ENCODE measurements at regions not wholly inside any gene's neighbourhood (a gene's known extent, or its start where the extent isn't known, plus 50 kb on each side); places are given as distances from the start of the nearest gene placed in this dataset.

DNA sequence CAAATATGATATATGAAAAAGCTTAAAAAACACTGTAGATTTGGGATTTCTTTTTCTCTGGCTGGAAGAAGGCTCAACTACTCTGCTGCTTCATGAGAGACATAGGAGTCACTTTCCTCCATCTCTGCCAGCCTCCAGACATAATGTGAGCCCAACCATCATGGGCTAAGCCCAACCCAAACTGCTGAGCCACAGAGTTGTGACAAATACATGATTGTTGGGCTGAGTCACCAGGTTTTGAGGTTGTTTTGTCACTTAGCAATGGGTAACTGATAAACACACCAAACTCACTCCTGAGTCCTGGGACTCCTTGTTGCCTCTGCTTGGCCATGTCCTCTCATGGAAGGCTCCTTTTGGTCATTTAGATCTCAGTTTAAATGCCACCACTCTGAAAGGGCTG is 381.8 kb upstream of the FZD8 start:
- H3K4me1 ChIP-seq = no peaks in the 10 kb centered on the region
- no peaks in the 10 kb centered on the region for H3K27me3 ChIP-seq
- DNase-seq = peak in 1 of 2 donors; percentile 31
- no peak overlapping the region for H3K27ac ChIP-seq
- no peak for TF ChIP-seq EP300 (IDR thresholded peaks at IDR 0.05)
- TF ChIP-seq POLR2AphosphoS5 (IDR thresholded peaks at IDR 0.05) = no peak
- TF ChIP-seq CTCF (IDR thresholded peaks at IDR 0.05) = no peak
- no peak for TF ChIP-seq POLR2A (IDR thresholded peaks at IDR 0.05)
- H3K4me3 ChIP-seq = no peak overlapping the region
- intact Hi-C loops (cut with DNase I; ENCODE audit: low total_unique reads) = no loop called here
- no peaks in the 10 kb centered on the region for H3K9me3 ChIP-seq
- H3K36me3 ChIP-seq = no peaks in the 10 kb centered on the region

- intact Hi-C loops (cut with DNase I; ENCODE audit: low total_unique reads) = no loop called here
These were observed 379.0 kb upstream of the FZD8 start for GRCh38 chr10:36021096-36021495.

DNA sequence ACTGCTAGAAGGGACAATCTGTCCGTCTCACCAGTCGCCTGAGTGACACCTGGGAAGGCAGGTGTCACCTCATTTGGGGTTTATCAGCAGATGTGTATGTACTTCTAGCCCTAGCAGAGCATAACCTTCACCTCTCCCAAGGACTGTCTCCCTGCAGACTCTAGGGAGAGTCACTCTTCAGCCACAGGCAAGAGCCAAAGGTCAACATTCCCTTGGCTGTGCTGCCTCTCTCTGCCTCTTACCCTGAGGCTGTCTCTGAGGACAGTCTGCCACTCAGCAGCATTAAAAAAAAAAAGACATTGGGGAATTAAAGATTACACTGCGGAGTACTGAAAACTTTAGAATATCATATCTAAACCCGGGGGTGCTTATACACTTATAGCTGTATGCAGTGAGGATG is 377.7 kb upstream of the FZD8 start:
- Histone ChIP-seq H3K27ac (no peak overlapping the region), H3K4me3 (no peak overlapping the region), H3K27me3 (no peaks in the 10 kb centered on the region), H3K36me3 (no peaks in the 10 kb centered on the region), H3K4me1 (no peaks in the 10 kb centered on the region), H3K9me3 (no peaks in the 10 kb centered on the region)
- intact Hi-C loops (cut with DNase I; ENCODE audit: low total_unique reads) = no loop called here
- TF ChIP-seq POLR2A (IDR thresholded peaks at IDR 0.05) (no peak), POLR2AphosphoS5 (IDR thresholded peaks at IDR 0.05) (no peak), EP300 (IDR thresholded peaks at IDR 0.05) (no peak), CTCF (IDR thresholded peaks at IDR 0.05) (no peak)
- no peak for DNase-seq
- WGBS, 5 donors = 85 to 97% (median 90%) methylated on average over 4 of the region's 4 CpGs

More at GRCh38 chr10:36021096-36021495, 379.0 kb upstream of the FZD8 start:
- no peaks in the 10 kb centered on the region for H3K9me3 ChIP-seq
- TF ChIP-seq POLR2A (IDR thresholded peaks at IDR 0.05) = no peak
- no peak for TF ChIP-seq POLR2AphosphoS5 (IDR thresholded peaks at IDR 0.05)
- TF ChIP-seq EP300 (IDR thresholded peaks at IDR 0.05) = no peak
- no peak for TF ChIP-seq CTCF (IDR thresholded peaks at IDR 0.05)
- H3K4me3 ChIP-seq = no peak overlapping the region
- 0 to 30% (median 0%) methylated on average over 1 of the region's 1 CpG for WGBS, 5 donors
- no peaks in the 10 kb centered on the region for H3K27me3 ChIP-seq
- no peaks in the 10 kb centered on the region for H3K36me3 ChIP-seq
- no peaks in the 10 kb centered on the region for H3K4me1 ChIP-seq
- no peak for DNase-seq
- H3K27ac ChIP-seq = no peak overlapping the region

DNA sequence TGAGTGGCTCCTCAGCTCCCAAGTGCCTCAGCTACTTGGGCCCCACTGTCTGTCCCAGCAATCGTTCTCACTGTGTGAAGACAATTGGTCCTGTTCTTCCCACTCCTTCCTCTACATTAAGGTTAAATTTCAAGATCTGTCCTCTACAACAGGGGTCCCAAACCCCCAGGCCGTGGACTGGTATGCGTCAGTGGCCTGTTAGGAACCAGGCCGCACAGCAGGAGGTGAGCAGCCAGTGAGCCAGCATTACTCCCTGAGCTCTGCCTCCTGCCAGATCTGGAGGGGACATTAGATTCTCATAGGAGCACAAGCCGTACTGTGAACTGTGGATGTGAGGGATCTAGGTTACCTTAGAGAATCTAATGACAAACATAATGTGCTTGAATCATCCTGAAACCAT is 376.9 kb upstream of the FZD8 start:
- TF ChIP-seq EP300 (IDR thresholded peaks at IDR 0.05) (no peak), POLR2A (IDR thresholded peaks at IDR 0.05) (no peak), POLR2AphosphoS5 (IDR thresholded peaks at IDR 0.05) (no peak), CTCF (IDR thresholded peaks at IDR 0.05) (no peak)
- intact Hi-C loops (cut with DNase I; ENCODE audit: low total_unique reads) = no loop called here
- no peaks in the 10 kb centered on the region for H3K9me3 ChIP-seq
- H3K4me3 ChIP-seq = no peak overlapping the region
- no peak for DNase-seq
- H3K4me1 ChIP-seq = no peaks in the 10 kb centered on the region
- H3K27me3 ChIP-seq = no peaks in the 10 kb centered on the region
- H3K27ac ChIP-seq = no peak overlapping the region
- H3K36me3 ChIP-seq = no peaks in the 10 kb centered on the region
- 79 to 95% (median 92%) methylated on average over 5 of the region's 5 CpGs for WGBS, 5 donors
